ENCODE measurements at regions not wholly inside any gene's neighbourhood (a gene's known extent, or its start where the extent isn't known, plus 50 kb on each side); places are given as distances from the start of the nearest gene placed in this dataset.
A peak's percentile ranks its signal among the peaks of the same experiment; 100 is the strongest.

- TF ChIP-seq NFIC (IDR thresholded peaks at IDR 0.05) (no peak), RAD21 (IDR thresholded peaks at IDR 0.05; ENCODE audit: low read depth) (peak; percentile 38; the same call in 1 of the 2 replicates)
These were observed 199.5 kb downstream of the AASDHPPT start for GRCh38 chr11:106276859-106277436.

DNA sequence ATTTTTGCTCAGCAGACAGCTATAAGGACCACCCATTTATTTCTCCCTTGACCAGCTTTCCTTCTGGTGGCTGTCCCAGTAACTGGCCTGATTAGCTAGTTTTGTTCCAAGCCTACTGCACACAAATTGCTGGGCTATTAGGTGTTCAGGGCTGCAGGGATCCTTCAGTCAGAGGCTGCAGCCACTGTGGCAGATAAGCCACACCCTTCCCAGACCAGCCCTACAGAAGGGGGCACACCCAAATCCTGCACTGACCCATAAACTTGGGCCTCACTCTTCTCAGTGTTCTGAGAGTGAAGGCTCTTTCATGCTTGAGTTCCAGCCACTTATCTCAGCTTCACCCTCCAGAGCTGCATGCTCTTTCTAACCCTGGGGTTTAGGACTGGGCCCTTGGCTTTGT is 200.0 kb downstream of the AASDHPPT start:
- no peak for TF ChIP-seq TAF1 (IDR thresholded peaks at IDR 0.05; ENCODE audit: low read depth)
- TF ChIP-seq ZBTB7A (IDR thresholded peaks at IDR 0.05; ENCODE audit: low read depth) = no peak
- no peak for TF ChIP-seq TCF12 (IDR thresholded peaks at IDR 0.05; ENCODE audit: low read depth)
- TF ChIP-seq NFIC (IDR thresholded peaks at IDR 0.05) = no peak
- no peak for TF ChIP-seq EGR1 (IDR thresholded peaks at IDR 0.05)
- no peak for TF ChIP-seq TEAD4 (IDR thresholded peaks at IDR 0.05)
- TF ChIP-seq CREB1 (IDR thresholded peaks at IDR 0.05; ENCODE audit: low read depth) = no peak
- no peak for TF ChIP-seq EP300 (IDR thresholded peaks at IDR 0.05; ENCODE audit: borderline replicate concordance)
- no peak for TF ChIP-seq MAX (IDR thresholded peaks at IDR 0.05)
- TF ChIP-seq YY1 (IDR thresholded peaks at IDR 0.05; ENCODE audit: low read depth) = no peak
- no peak for TF ChIP-seq FOXM1 (IDR thresholded peaks at IDR 0.05; ENCODE audit: borderline replicate concordance, low read depth)
- TF ChIP-seq RAD21 (IDR thresholded peaks at IDR 0.05; ENCODE audit: low read depth) = no peak
- no peak for TF ChIP-seq REST (IDR thresholded peaks at IDR 0.05; ENCODE audit: low read depth)
- no peak for TF ChIP-seq CEBPB (IDR thresholded peaks at IDR 0.05)
- no peak for TF ChIP-seq USF1 (IDR thresholded peaks at IDR 0.05)

DNA sequence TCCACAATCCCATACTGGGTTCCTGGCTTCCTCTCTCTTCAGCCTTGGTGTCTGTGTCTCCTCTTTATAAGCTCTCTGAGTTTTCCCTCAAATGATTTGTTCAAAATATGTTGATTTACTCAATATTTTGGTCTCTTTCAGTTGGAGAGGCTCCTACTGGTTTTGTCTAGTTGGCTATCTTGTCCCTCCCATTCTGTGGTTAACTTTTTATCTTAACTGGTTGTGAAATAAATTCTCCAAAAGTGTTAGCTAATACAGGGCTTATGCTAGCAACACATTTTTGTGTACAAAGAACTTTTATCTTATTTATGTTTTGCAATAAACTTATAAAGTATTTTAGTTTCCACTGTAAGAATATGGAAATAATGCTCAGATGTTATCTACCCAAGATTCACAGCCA is 200.9 kb downstream of the AASDHPPT start:
- TF ChIP-seq FOXM1 (IDR thresholded peaks at IDR 0.05; ENCODE audit: borderline replicate concordance, low read depth) = no peak
- TF ChIP-seq RAD21 (IDR thresholded peaks at IDR 0.05; ENCODE audit: low read depth) = no peak
- no peak for TF ChIP-seq EGR1 (IDR thresholded peaks at IDR 0.05)
- no peak for TF ChIP-seq USF1 (IDR thresholded peaks at IDR 0.05)
- TF ChIP-seq NFIC (IDR thresholded peaks at IDR 0.05) = no peak
- no peak for TF ChIP-seq YY1 (IDR thresholded peaks at IDR 0.05; ENCODE audit: low read depth)
- TF ChIP-seq REST (IDR thresholded peaks at IDR 0.05; ENCODE audit: low read depth) = no peak
- TF ChIP-seq MAX (IDR thresholded peaks at IDR 0.05) = no peak
- no peak for TF ChIP-seq TEAD4 (IDR thresholded peaks at IDR 0.05)

DNA sequence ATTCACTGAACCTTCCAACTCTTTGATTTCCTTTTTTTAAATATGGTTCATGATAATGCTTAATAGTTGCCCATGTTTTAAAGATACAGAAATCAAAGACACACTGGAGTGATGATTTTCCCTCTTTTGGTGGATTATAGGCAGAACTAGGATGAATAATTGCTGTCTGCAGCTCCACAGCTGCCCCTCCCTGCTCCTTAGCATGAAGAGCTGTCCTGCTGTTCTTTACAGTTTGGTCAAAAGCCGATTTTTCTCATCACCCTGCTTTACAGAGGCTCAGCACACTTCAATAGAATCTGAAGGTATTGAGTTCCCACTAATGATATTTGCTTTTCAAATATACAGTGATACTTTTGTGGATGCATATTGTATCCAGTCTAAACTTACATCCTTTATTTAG is 202.6 kb downstream of the AASDHPPT start:
- TF ChIP-seq ZBTB7A (IDR thresholded peaks at IDR 0.05; ENCODE audit: low read depth) (no peak), TAF1 (IDR thresholded peaks at IDR 0.05; ENCODE audit: low read depth) (no peak), CEBPB (IDR thresholded peaks at IDR 0.05) (no peak)

GRCh38 chr11:106281455-106282173 is 204.2 kb downstream of the AASDHPPT start:
- no peak for TF ChIP-seq EGR1 (IDR thresholded peaks at IDR 0.05)
- TF ChIP-seq RAD21 (IDR thresholded peaks at IDR 0.05; ENCODE audit: low read depth) = no peak
- TF ChIP-seq YY1 (IDR thresholded peaks at IDR 0.05; ENCODE audit: low read depth) = no peak
- no peak for TF ChIP-seq MAX (IDR thresholded peaks at IDR 0.05)
- TF ChIP-seq USF1 (IDR thresholded peaks at IDR 0.05) = no peak
- TF ChIP-seq REST (IDR thresholded peaks at IDR 0.05; ENCODE audit: low read depth) = no peak
- TF ChIP-seq CEBPB (IDR thresholded peaks at IDR 0.05) = no peak
- no peak for TF ChIP-seq EP300 (IDR thresholded peaks at IDR 0.05; ENCODE audit: borderline replicate concordance)
- no peak for TF ChIP-seq TCF12 (IDR thresholded peaks at IDR 0.05; ENCODE audit: low read depth)
- no peak for TF ChIP-seq ZBTB7A (IDR thresholded peaks at IDR 0.05; ENCODE audit: low read depth)
- TF ChIP-seq TEAD4 (IDR thresholded peaks at IDR 0.05) = no peak
- no peak for TF ChIP-seq TAF1 (IDR thresholded peaks at IDR 0.05; ENCODE audit: low read depth)

All from Ishikawa (cell line).